RWPE2 (cell line): ENCODE measurements at regions not wholly inside any gene's neighbourhood (a gene's known extent, or its start where the extent isn't known, plus 50 kb on each side); places are given as distances from the start of the nearest gene placed in this dataset.

Experiments used
- ATAC-seq: fragments of 200-7000 bp; cut with Tn5 transposase; 3 replicates; pipeline ENCODE4 v1.9.1; 2021; ENCODE audit warnings: low read depth
- DNase-seq: peaks from one replicate; pipeline ENCODE4 v3.0.0-alpha.2; 2020; ENCODE audit warnings: low spot score
- H3K27ac ChIP-seq: fragments of 450-650 bp; 2 replicates; pipeline ENCODE4 v1.5.1; 2017; ENCODE audit warnings: mild to moderate bottlenecking; ENCODE audit not compliant: poor library complexity, severe bottlenecking
- H3K27me3 ChIP-seq: fragments of 250-450 bp; sonication (Bioruptor Pico); 2 replicates; pipeline ENCODE4 v1.5.1; 2021; ENCODE audit warnings: mild to moderate bottlenecking, moderate library complexity; ENCODE audit not compliant: insufficient read depth, poor library complexity, severe bottlenecking
- H3K36me3 ChIP-seq: fragments of 250-450 bp; sonication (Bioruptor Pico); 2 replicates; pipeline ENCODE4 v1.5.1; 2020; ENCODE audit warnings: low read depth, mild to moderate bottlenecking, moderate library complexity
- H3K4me1 ChIP-seq: fragments of 250-450 bp; sonication (Bioruptor Pico); 2 replicates; pipeline ENCODE4 v1.5.1; 2021; ENCODE audit warnings: mild to moderate bottlenecking, moderate library complexity; ENCODE audit not compliant: insufficient read depth, poor library complexity, severe bottlenecking
- H3K4me3 ChIP-seq: fragments of 250-450 bp; sonication (Bioruptor Pico); 2 replicates; pipeline ENCODE4 v1.5.1; 2021; ENCODE audit warnings: mild to moderate bottlenecking, moderate library complexity; ENCODE audit not compliant: severe bottlenecking
- H3K9me3 ChIP-seq: fragments of 250-450 bp; sonication (Bioruptor Pico); 2 replicates; pipeline ENCODE4 v1.5.1; 2021; ENCODE audit warnings: mild to moderate bottlenecking, moderate library complexity; ENCODE audit not compliant: severe bottlenecking
- CTCF ChIP-seq: fragments of 450-650 bp; IDR thresholded peaks from one replicate; pipeline ENCODE4 v1.5.1; 2017; ENCODE audit warnings: mild to moderate bottlenecking, moderate library complexity; ENCODE audit not compliant: poor library complexity, severe bottlenecking

- DNase-seq (no peak), ATAC-seq (no peak)
- Histone ChIP-seq H3K4me1 (no peaks in the 10 kb centered on the region), H3K27me3 (peaks cover 3% of the 10 kb centered on the region), H3K4me3 (no peak overlapping the region), H3K27ac (no peak overlapping the region), H3K36me3 (no peaks in the 10 kb centered on the region), H3K9me3 (no peaks in the 10 kb centered on the region)
- no peak for TF ChIP-seq CTCF
Measured at GRCh38 chr18:76098674-76099411, 396.2 kb downstream of the ZNF516 start.

- Histone ChIP-seq H3K27me3 (no peaks in the 10 kb centered on the region), H3K4me1 (no peaks in the 10 kb centered on the region), H3K9me3 (no peaks in the 10 kb centered on the region), H3K27ac (no peak overlapping the region), H3K36me3 (no peaks in the 10 kb centered on the region), H3K4me3 (no peak overlapping the region)
- DNase-seq, result no peak
- TF ChIP-seq CTCF, result no peak
- ATAC-seq, result no peak
Measured at GRCh38 chr18:76081536-76081935, 413.5 kb downstream of the ZNF516 start.

GRCh38 chr18:76080430-76080829 lies 414.6 kb downstream of the ZNF516 start:
- TF ChIP-seq CTCF, result no peak
- H3K36me3 ChIP-seq, result no peaks in the 10 kb centered on the region
- no peak overlapping the region for H3K27ac ChIP-seq
- no peaks in the 10 kb centered on the region for H3K4me1 ChIP-seq
- no peak for ATAC-seq
- no peak overlapping the region for H3K4me3 ChIP-seq
- DNase-seq, result no peak
- no peaks in the 10 kb centered on the region for H3K27me3 ChIP-seq
- no peaks in the 10 kb centered on the region for H3K9me3 ChIP-seq

GRCh38 chr18:76075777-76076176 lies 419.3 kb downstream of the ZNF516 start:
- Histone ChIP-seq H3K9me3 (no peaks in the 10 kb centered on the region), H3K27ac (no peak overlapping the region), H3K4me1 (no peaks in the 10 kb centered on the region), H3K36me3 (no peaks in the 10 kb centered on the region), H3K4me3 (no peak overlapping the region), H3K27me3 (no peaks in the 10 kb centered on the region)
- no peak for DNase-seq
- no peak for TF ChIP-seq CTCF
- ATAC-seq, result no peak

- H3K27me3 ChIP-seq, result no peaks in the 10 kb centered on the region
- no peaks in the 10 kb centered on the region for H3K9me3 ChIP-seq
- no peak for TF ChIP-seq CTCF
- ATAC-seq, result peak; percentile 12; the same call in 1 of the 3 replicates
- H3K27ac ChIP-seq, result no peak overlapping the region
- H3K4me1 ChIP-seq, result no peaks in the 10 kb centered on the region
- DNase-seq, result no peak
- H3K36me3 ChIP-seq, result no peaks in the 10 kb centered on the region
- no peak overlapping the region for H3K4me3 ChIP-seq
Measured at GRCh38 chr18:76064998-76065397, 430.0 kb downstream of the ZNF516 start.
